ENCODE measurements at regions not wholly inside any gene's neighbourhood (a gene's known extent, or its start where the extent isn't known, plus 50 kb on each side); places are given as distances from the start of the nearest gene placed in this dataset.

- DNase-seq = no peak
These were observed 236.0 kb downstream of the UTP18 start for GRCh38 chr17:51496378-51496777.

- DNase-seq = no peak
These were observed 239.6 kb downstream of the UTP18 start for GRCh38 chr17:51499897-51500296.

GRCh38 chr17:51500454-51500853 lies 240.1 kb downstream of the UTP18 start:
- no peak for DNase-seq

GRCh38 chr17:51505450-51505849 lies 245.1 kb downstream of the UTP18 start:
- no peak for DNase-seq

- no peak for DNase-seq
These were observed 247.1 kb downstream of the UTP18 start for GRCh38 chr17:51507444-51507843.

- no peak for DNase-seq
These were observed 247.7 kb downstream of the UTP18 start for GRCh38 chr17:51508048-51508447.

GRCh38 chr17:51510940-51511339 lies 250.6 kb downstream of the UTP18 start:
- DNase-seq = no peak

- no peak for DNase-seq
These were observed 252.0 kb downstream of the UTP18 start for GRCh38 chr17:51512220-51512907.

- no peak for DNase-seq
These were observed 256.6 kb downstream of the UTP18 start for GRCh38 chr17:51516924-51517323.

GRCh38 chr17:51524524-51524923 lies 264.2 kb downstream of the UTP18 start:
- DNase-seq = no peak

- DNase-seq = no peak
These were observed 266.2 kb downstream of the UTP18 start for GRCh38 chr17:51526507-51526906.

GRCh38 chr17:51527225-51527982 lies 267.1 kb downstream of the UTP18 start:
- DNase-seq = no peak

- no peak for DNase-seq
These were observed 267.8 kb downstream of the UTP18 start for GRCh38 chr17:51528111-51528510.

GRCh38 chr17:51533219-51533618 lies 272.9 kb downstream of the UTP18 start:
- no peak for DNase-seq

- DNase-seq = no peak
These were observed 273.5 kb downstream of the UTP18 start for GRCh38 chr17:51533821-51534220.

GRCh38 chr17:51536627-51537026 lies 276.3 kb downstream of the UTP18 start:
- DNase-seq = no peak

- no peak for DNase-seq
These were observed 277.7 kb downstream of the UTP18 start for GRCh38 chr17:51537996-51538550.

GRCh38 chr17:51540151-51540550 lies 279.8 kb downstream of the UTP18 start:
- no peak for DNase-seq

GRCh38 chr17:51541215-51541614 lies 280.9 kb downstream of the UTP18 start:
- no peak for DNase-seq

- DNase-seq = no peak
These were observed 285.8 kb downstream of the UTP18 start for GRCh38 chr17:51546114-51546513.

- no peak for DNase-seq
These were observed 287.8 kb downstream of the UTP18 start for GRCh38 chr17:51548125-51548524.

GRCh38 chr17:51555153-51555552 lies 294.8 kb downstream of the UTP18 start:
- DNase-seq = no peak

GRCh38 chr17:51559778-51560177 lies 299.4 kb downstream of the UTP18 start:
- no peak for DNase-seq

GRCh38 chr17:51560398-51560797 lies 300.1 kb downstream of the UTP18 start:
- DNase-seq = no peak

All from activated CD8-positive, alpha-beta memory T cell treated with anti-CD3 and anti-CD28 coated beads, Interleukin-2, amount 50 U/mL, for 4 hours (primary cell).